GM21717 (cell line): ENCODE measurements at regions not wholly inside any gene's neighbourhood (a gene's known extent, or its start where the extent isn't known, plus 50 kb on each side); places are given as distances from the start of the nearest gene placed in this dataset.

Source experiments
- ATAC-seq: cut with Tn5 transposase; IDR thresholded peaks from one replicate; pipeline ENCODE4 v1.9.1; 2021; ENCODE audit warnings: mild to moderate bottlenecking, moderate library complexity; ENCODE audit not compliant: unreplicated experiment

DNA sequence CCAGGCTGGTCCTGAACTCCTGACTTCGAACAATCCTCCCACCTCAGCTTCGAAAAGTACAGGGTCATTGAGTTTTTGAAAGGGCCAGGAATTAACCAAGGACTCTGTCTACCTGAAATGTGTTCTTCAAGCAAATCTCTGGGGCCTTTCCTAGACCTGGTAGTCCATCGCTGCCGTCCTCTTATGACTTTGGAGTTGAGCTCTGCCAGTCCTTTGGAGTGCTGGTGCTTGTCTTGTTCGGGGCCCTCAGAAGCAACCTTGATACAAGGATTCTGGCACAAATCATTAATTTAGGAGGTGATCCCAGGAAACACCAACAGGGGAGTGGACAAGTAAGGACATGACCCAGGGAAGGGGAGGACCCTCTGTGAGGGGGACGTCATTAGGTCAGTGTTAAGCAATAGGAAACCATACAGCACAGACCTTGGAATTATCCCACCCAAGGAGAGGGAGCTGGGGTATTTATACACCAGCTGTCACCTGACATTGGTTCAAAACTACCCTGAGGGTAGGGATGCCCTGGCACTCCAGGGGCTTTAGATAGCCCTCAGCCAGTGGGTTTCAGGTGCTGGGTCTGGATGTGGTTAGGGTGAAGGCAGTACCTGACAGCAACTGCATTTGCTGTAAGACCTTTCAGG lies 187.2 kb downstream of the FOXL1 start:
- no peak for ATAC-seq

DNA sequence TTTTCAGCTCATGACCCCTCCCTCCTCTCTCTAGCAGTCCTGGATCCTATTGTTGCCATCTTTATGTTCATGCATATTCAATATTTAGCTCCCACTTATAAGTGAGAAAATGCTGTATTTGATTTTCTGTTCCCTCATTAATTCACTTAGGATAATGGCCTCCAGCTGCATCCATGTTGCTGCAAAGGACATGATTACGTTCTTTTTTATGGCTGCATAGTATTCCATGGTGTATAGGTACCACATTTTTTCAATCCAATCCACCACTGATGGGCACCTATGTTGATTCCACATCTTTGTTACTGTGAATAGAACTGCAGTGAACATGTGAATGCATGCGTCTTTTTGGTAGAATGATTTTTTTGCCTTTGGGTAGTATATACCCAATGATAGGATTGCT lies 188.4 kb downstream of the FOXL1 start:
- ATAC-seq = no peak

DNA sequence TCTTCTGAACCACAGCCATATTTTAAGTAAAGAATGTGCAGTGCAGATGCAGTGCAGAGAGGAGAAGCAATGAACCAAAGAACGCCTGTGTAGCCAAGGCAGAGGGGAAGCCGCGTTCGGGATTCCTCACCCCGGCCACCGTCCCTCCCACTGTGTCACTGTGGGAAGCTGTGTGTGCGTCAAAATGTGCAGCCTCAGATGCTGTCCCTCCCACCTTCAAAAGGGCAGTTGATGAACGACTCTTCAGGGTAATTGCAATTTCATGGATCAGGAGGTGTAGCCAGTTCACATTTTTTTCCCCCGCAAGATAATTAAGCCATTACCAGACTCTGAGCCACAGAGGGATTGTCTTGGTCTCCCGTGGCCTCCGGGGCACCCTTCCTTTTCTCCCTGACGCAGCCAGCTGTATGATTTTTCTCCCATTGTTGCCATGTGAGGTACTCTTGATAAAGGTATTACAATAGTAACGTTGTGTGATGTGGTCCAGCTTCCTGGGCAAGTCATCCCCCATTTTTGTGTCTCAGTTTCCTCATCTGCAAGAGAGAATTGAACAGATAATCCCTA lies 190.0 kb downstream of the FOXL1 start:
- no peak for ATAC-seq

DNA sequence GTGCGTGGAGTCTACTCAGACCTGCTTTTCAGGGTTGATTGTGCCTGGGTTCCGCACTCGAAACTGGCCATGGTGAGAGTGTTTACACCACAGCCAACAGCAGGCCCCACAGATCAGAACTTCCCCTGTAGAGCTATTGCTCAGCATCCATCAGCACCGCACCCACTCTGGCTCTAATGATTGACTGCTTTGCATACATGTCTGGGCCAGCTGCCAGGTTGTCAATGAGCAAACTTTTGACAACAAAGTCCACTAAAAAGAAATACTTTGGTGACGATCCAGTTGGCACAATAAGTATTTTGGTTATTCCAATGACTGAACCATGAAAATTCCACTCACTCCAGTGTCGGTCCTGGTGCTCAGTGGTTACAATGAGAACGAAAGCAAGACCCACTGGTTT lies 190.7 kb downstream of the FOXL1 start:
- no peak for ATAC-seq

DNA sequence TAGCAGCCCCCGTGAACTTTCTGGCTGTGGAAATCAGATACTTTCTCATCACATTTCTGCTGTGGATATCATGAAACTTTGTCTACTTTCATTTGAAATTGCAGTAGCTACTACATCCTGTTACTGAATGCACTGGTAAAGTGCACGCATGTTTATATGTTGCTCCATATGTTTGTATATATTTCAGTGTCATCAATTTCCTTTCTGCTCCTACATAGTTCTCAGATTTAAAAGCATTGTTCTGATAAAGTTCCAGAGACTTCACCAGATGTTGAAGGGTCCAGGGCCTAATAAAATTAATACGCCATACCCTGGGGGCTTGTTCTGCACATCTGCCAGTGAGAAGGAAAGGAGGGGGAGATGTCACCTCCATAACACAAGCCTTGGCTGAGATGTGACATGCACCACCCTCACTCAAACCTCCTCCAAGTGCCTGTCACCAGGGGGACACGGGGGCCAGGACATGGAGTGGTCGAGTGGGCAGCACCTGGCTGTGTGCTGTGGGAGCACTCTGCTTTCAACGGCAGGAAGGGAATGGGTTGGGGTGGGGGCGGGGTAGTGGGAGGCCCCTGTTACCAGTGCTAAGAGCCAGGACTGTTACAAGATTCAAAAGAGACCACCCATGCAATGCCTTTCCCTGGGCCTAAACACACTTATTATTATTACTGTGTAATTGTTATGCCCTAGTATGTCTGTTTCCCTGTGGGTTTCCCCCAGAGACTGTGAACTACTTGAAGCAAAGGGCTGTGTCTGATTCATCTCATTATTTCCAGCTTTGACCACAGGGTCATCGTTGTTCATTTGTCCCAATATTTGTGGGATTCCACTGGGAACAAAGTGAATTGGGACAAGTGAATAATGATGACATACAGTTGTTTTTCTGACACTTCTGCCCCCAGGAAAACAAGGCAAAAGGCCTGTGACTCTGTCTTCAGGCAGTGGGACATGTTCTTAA lies 193.4 kb downstream of the FOXL1 start:
- no peak for ATAC-seq

DNA sequence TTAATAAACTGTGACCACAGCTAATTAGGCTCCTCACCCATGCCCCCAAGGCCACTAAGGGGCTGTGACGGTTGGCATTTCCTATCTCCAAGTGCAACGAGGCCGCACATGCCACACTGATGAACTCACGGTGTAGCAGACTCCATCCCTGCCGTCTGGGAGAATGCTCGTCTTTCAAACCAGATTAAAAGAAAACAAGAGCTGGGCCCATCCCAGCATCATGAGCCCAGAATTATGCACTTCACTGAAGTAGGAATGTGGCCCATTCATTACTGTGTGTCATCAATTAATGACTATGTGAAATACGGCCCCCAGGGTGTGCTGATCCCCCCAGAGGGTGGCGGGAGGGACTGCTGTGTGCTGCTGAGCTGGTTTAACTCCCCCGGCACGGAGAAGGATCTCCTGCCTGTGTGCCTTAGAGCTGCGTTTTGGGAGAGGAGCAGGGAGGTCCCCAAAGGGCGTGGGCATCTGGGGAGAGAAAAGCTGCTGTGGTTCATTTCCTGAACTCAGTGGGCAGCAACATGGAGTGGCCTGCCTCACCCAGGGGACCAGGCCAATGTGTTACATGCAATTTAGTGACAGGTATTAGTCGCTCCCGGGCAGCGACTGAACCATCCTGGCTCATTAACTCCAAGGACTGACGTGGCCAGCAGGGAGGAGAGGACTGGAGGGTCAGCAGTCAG lies 194.5 kb downstream of the FOXL1 start:
- ATAC-seq = no peak

DNA sequence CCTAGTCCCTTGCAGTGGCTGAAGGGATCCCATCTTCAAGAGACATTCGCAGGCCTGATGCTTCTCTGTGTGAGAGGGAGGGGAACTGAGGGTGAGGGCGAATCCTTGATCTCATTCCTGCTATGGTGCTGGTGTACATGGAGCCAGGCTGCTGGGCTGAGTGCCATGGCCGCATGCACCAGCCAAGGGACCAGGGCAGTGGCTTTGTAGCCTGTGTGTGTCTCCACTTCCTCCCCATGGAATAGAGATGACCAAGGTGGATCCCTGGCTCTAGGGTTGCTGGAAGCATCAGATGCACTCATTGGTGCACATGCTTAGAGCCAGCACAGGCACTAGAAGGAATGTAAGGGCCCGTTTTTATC lies 195.0 kb downstream of the FOXL1 start:
- ATAC-seq = no peak

- no peak for ATAC-seq
Observed at GRCh38 chr16:86774931-86775330, 196.6 kb downstream of the FOXL1 start.

- ATAC-seq = no peak
Observed at GRCh38 chr16:86775511-86775921, 197.2 kb downstream of the FOXL1 start.

DNA sequence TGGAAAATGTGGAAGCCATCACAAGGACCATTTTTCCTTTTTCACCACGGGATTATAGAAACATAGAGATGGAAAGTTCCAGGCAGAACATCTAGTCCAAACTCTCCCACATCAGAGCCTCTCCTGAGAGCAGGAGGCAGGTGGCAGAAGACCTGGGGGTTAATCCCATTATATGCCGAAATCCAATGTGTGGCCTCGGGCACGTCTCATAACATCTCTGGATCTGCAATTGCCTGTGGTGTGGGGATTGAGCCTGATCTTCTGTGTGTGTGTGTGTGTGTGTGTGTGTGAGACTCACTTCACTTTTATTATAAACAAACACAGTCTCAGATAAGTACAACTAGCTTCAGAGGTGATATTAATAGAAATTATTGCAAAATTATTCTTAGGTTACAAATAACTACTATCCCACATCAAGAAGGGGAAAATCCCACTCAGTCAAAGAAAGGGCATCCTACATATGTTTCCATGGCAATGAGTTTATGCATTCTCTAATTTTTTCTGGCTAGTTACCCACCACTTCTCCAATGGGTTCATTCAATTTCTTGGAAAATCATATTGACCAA lies 199.1 kb downstream of the FOXL1 start:
- no peak for ATAC-seq

DNA sequence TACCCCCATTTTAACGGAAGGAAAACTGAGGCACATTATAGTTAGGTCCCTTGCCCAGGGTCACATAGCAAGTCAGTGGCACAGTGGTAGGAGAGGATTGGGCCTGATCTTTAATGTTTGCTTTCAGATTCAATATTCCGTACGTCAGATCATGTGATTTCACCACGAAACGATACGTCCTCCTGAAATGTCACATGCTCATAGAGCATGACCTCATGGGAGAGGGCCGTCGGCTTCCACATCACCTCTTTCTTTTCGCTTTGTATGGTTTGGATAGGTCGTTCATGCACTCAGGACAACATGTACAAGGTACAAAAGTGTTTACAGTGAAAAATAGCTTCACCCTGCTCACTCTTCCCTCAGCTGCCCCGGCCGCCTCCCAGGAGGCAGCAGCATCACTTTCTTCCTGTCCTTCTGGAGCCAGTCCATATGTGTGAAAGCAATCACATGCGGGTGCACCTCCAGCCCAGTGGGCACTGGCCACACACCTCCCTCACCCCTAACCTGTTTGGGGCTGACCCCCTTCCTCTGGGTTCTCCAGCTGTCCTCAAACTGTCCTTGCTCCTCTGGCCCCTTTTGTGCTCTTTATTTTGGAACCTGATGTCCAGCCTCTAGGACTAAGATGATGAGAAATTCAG lies 199.9 kb downstream of the FOXL1 start:
- ATAC-seq = no peak

GRCh38 chr16:86778978-86779377 lies 200.6 kb downstream of the FOXL1 start:
- ATAC-seq = no peak

- no peak for ATAC-seq
Observed at GRCh38 chr16:86781046-86781445, 202.7 kb downstream of the FOXL1 start.

DNA sequence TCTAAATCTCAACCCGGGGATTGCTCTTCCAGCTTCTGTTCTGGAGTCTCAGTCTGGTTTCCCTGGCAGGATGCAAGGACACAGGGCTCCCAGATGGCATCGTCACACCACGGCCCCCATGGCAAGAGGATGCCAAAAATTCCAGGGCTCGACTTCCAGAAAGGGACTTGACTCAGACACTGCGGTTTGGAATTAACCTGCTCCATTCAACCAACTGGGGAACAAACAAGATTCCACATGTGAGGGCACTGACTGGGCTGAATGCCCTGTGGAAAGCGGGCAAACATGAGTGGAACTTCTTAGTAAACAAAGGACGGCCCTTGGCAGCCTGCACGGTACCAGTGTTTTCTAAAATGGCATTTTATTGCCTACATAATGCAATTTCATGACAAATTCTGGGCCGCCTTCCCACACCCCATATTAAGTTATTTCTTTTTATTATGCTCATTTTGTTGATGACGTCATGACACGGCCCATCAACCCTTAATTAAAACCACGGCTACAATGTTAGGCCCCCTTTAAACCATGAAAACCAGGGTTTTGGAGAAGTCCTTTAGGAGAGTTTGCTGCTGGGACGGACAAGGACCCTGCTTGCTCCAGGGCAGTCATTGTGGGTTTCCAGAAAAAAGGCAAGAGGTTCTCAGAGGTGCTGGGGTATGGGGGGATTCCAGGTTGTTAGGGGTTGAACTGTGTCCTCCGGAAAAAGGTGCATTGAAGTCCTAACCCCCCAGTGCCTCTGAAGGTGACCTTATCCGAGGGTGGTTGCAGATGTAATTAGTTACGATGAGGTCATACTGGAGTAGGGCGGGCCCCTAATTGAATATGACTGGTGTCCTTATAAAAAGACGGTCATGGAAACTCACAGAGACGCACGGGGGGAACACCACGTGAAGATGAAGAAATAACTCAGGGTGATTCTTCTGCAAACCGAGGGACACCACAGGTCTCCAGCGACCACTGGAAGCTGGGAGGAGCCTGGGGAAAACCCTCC lies 205.6 kb downstream of the FOXL1 start:
- ATAC-seq = no peak

DNA sequence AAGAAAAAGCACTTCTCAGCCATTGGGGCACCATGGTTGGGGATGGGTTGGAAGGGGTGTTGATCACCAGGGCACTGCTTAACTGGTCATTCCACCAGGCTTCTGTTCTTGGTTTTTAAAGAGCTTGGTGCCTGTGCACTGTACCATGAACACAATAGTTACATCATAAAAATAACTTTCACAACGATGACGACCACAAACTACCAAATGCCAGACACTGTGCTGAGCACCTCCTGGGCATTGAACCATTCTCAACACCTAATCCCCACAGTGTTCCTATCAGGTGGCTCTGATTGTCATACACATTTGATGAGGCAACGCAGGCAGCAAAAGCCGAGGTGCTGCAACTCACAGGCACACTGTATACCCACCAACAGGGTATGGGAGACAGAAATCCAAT lies 208.0 kb downstream of the FOXL1 start:
- ATAC-seq = no peak

GRCh38 chr16:86786994-86787393 lies 208.6 kb downstream of the FOXL1 start:
- ATAC-seq = no peak

DNA sequence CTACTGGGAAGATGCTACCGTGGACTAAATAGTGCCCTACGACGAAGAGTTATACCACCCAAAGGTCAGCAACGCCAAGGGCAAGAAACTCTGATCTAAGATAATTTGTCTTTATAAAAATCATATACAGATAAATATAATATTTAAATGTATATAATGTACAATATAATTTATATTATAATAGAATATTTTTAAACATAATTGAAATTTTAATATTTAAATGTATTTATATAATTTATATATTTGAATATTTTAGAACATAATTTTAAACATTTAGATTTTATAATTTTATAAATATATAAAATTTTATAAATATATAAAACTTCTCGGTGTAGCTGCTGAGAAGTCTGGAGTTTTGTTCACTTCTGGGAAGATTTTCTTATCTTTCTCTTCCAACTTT lies 209.2 kb downstream of the FOXL1 start:
- no peak for ATAC-seq

DNA sequence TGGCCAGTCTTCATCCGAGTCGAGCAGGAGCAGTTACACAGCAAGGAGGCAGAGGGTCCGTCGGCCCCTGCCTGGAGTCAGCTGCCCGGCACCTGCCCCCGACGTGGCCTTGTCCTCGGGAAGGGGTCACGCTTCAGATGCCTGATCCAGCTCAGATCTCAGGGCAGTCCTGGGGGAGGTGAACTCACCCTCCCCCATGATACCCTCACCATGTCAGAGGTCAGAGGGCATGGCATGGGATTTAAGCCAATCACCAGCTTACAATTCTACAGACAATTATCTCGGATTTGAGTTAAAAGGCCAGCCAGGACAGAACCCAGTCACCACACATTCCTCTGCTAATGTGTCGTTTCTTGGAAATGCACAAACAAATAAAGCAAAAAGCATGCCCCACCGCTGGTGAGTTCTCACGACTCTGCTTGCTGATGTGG lies 211.3 kb downstream of the FOXL1 start:
- no peak for ATAC-seq

DNA sequence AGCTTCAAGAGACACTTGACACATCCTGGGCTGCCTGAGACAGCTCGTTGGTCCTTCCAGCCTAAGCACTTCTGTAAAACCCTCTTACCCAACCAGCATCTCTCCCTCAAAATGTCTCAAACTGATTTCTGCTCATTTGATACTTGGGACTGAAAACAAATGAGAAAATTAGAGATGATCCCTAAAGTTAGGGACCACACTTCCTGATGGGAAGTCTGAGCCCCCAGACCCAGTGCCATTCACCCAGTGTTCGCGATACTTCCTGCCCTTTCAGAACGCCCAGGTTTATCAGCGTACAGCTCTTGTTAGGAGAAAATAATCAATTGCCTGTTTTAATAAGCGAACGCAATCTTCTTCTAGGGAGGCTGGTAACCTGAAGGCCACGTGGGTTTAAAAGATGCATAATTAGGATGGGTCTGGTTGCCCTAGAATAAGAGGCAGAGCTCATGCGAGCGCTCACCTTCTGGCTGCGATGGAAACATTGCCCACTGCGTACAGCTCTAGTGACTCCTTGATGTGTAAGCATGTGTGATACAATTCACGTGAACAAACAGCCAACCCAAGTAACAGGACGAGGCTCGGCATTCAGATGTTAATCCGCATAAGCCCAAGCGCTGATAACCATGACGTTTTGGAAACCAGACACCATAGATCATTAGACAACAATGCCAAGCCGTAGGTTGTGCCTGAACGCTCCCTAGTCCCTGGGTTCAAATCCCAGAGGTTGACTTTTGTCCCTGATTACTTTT lies 213.1 kb downstream of the FOXL1 start:
- ATAC-seq = no peak
